IPS DF 6.9 (cell line): ENCODE measurements at regions not wholly inside any gene's neighbourhood (a gene's known extent, or its start where the extent isn't known, plus 50 kb on each side); places are given as distances from the start of the nearest gene placed in this dataset.
"Not testable (repeated sequence)": the region's sequence is repeated elsewhere in the genome, so short reads cannot be mapped to it uniquely, and the experiment has no call there.

Source experiments
- DNase-seq: peaks from one replicate; pipeline ENCODE4 v3.0.0-alpha.2; 2013; ENCODE audit warnings: low read depth, low spot score
- H3K27ac ChIP-seq: one replicate; pipeline ENCODE4 v1.5.1; 2013; ENCODE audit warnings: low read length, control low read depth
- H3K27me3 ChIP-seq: 2 replicates; pipeline ENCODE4 v1.6.1; 2013; ENCODE audit warnings: mild to moderate bottlenecking, low read length; ENCODE audit not compliant: control insufficient read depth, insufficient read depth
- H3K36me3 ChIP-seq: 2 replicates; pipeline ENCODE4 v1.6.1; 2013; ENCODE audit warnings: low read length; ENCODE audit not compliant: control insufficient read depth, insufficient read depth
- H3K4me1 ChIP-seq: 2 replicates; pipeline ENCODE4 v1.6.1; 2013; ENCODE audit warnings: low read length; ENCODE audit not compliant: control insufficient read depth, insufficient read depth
- H3K4me3 ChIP-seq: 2 replicates; pipeline ENCODE4 v1.5.1; 2013; ENCODE audit warnings: mild to moderate bottlenecking, low read length
- H3K9me3 ChIP-seq: 2 replicates; pipeline ENCODE4 v1.6.1; 2013; ENCODE audit warnings: low read length, inconsistent platforms; ENCODE audit not compliant: control insufficient read depth, insufficient read depth
- WGBS: extraction: QIAGEN DNeasy Blood & Tissue Kit; methylation state at CpG from one replicate; pipeline ENCODE4 v1.1.7; 2013; ENCODE audit warnings: mixed read lengths, missing lambda C conversion rate; ENCODE audit not compliant: insufficient read length, insufficient coverage; 5-methylcytosine and 5-hydroxymethylcytosine counted together

GRCh38 chr15:38829086-38829485 is 264.5 kb upstream of the RASGRP1 start:
- no peak overlapping the region for H3K27ac ChIP-seq
- H3K36me3 ChIP-seq = no peaks in the 10 kb centered on the region
- no CpG with 5 or more reads among the region's 1 CpG for WGBS
- no peaks in the 10 kb centered on the region for H3K9me3 ChIP-seq
- DNase-seq = no peak
- no peaks in the 10 kb centered on the region for H3K27me3 ChIP-seq
- no peak overlapping the region for H3K4me3 ChIP-seq
- 0 out of 2 replicates have a peak, but pooled peaks cover 1% of the 10 kb centered on the region for H3K4me1 ChIP-seq

GRCh38 chr15:38842226-38842625 is 277.6 kb upstream of the RASGRP1 start:
- no CpG with 5 or more reads among the region's 1 CpG for WGBS
- no peak overlapping the region for H3K27ac ChIP-seq
- H3K9me3 ChIP-seq = no peaks in the 10 kb centered on the region

GRCh38 chr15:38843051-38843501 is 278.5 kb upstream of the RASGRP1 start:
- Histone ChIP-seq H3K27ac (no peak overlapping the region), H3K4me3 (no peak overlapping the region), H3K4me1 (no peaks in the 10 kb centered on the region), H3K36me3 (no peaks in the 10 kb centered on the region), H3K27me3 (no peaks in the 10 kb centered on the region), H3K9me3 (no peaks in the 10 kb centered on the region)
- no CpG with 5 or more reads among the region's 3 CpGs for WGBS
- no peak for DNase-seq

More at GRCh38 chr15:38842226-38842625, 277.6 kb upstream of the RASGRP1 start:
- no peak for DNase-seq
- Histone ChIP-seq H3K4me3 (no peak overlapping the region), H3K36me3 (no peaks in the 10 kb centered on the region), H3K4me1 (no peaks in the 10 kb centered on the region), H3K27me3 (no peaks in the 10 kb centered on the region)

GRCh38 chr15:38843736-38844590 is 279.3 kb upstream of the RASGRP1 start:
- no peak overlapping the region for H3K4me3 ChIP-seq
- H3K9me3 ChIP-seq = no peaks in the 10 kb centered on the region
- H3K4me1 ChIP-seq = no peaks in the 10 kb centered on the region
- no peaks in the 10 kb centered on the region for H3K36me3 ChIP-seq
- no CpG with 5 or more reads among the region's 10 CpGs for WGBS
- DNase-seq = no peak
- no peaks in the 10 kb centered on the region for H3K27me3 ChIP-seq
- H3K27ac ChIP-seq = no peak overlapping the region

- Histone ChIP-seq H3K4me1 (no peaks in the 10 kb centered on the region), H3K27ac (no peak overlapping the region), H3K9me3 (no peaks in the 10 kb centered on the region), H3K4me3 (no peak overlapping the region), H3K36me3 (no peaks in the 10 kb centered on the region), H3K27me3 (no peaks in the 10 kb centered on the region)
- no peak for DNase-seq
- WGBS = no CpG with 5 or more reads among the region's 1 CpG
Observed at GRCh38 chr15:38844736-38845135, 280.1 kb upstream of the RASGRP1 start.

GRCh38 chr15:38846346-38846745 is 281.7 kb upstream of the RASGRP1 start:
- no peak for DNase-seq
- H3K4me1 ChIP-seq = no peaks in the 10 kb centered on the region
- H3K4me3 ChIP-seq = no peak overlapping the region
- WGBS = no CpG with 5 or more reads among the region's 2 CpGs
- H3K36me3 ChIP-seq = no peaks in the 10 kb centered on the region
- H3K27ac ChIP-seq = no peak overlapping the region
- H3K27me3 ChIP-seq = no peaks in the 10 kb centered on the region
- H3K9me3 ChIP-seq = no peaks in the 10 kb centered on the region

GRCh38 chr15:38847666-38848065 is 283.1 kb upstream of the RASGRP1 start:
- no peaks in the 10 kb centered on the region for H3K27me3 ChIP-seq
- H3K4me3 ChIP-seq = no peak overlapping the region
- no peaks in the 10 kb centered on the region for H3K4me1 ChIP-seq
- no peaks in the 10 kb centered on the region for H3K9me3 ChIP-seq
- H3K36me3 ChIP-seq = no peaks in the 10 kb centered on the region
- no peak overlapping the region for H3K27ac ChIP-seq
- no CpG with 5 or more reads among the region's 5 CpGs for WGBS
- no peak for DNase-seq

GRCh38 chr15:38849046-38849445 is 284.4 kb upstream of the RASGRP1 start:
- H3K27ac ChIP-seq = no peak overlapping the region
- DNase-seq = no peak
- H3K36me3 ChIP-seq = no peaks in the 10 kb centered on the region
- H3K9me3 ChIP-seq = no peaks in the 10 kb centered on the region
- no peaks in the 10 kb centered on the region for H3K4me1 ChIP-seq
- no peaks in the 10 kb centered on the region for H3K27me3 ChIP-seq
- H3K4me3 ChIP-seq = no peak overlapping the region
- no CpG with 5 or more reads among the region's 1 CpG for WGBS

GRCh38 chr15:38852188-38852587 is 287.6 kb upstream of the RASGRP1 start:
- not testable (repeated sequence) for DNase-seq, H3K9me3 ChIP-seq, H3K4me1 ChIP-seq, H3K4me3 ChIP-seq, H3K36me3 ChIP-seq, H3K27me3 ChIP-seq, H3K27ac ChIP-seq
- WGBS = no CpG with 5 or more reads among the region's 1 CpG

- no peaks in the 10 kb centered on the region for H3K36me3 ChIP-seq
- WGBS = no CpG with 5 or more reads among the region's 1 CpG
- no peaks in the 10 kb centered on the region for H3K27me3 ChIP-seq
- H3K4me3 ChIP-seq = no peak overlapping the region
- H3K27ac ChIP-seq = no peak overlapping the region
- DNase-seq = peak; percentile 41
- no peaks in the 10 kb centered on the region for H3K4me1 ChIP-seq
- no peaks in the 10 kb centered on the region for H3K9me3 ChIP-seq
Observed at GRCh38 chr15:38853608-38854007, 289.0 kb upstream of the RASGRP1 start.

- no peaks in the 10 kb centered on the region for H3K36me3 ChIP-seq
- no peaks in the 10 kb centered on the region for H3K27me3 ChIP-seq
- WGBS = no CpG with 5 or more reads among the region's 4 CpGs
- H3K4me3 ChIP-seq = no peak overlapping the region
- DNase-seq = no peak
- no peaks in the 10 kb centered on the region for H3K9me3 ChIP-seq
- no peak overlapping the region for H3K27ac ChIP-seq
- no peaks in the 10 kb centered on the region for H3K4me1 ChIP-seq
Observed at GRCh38 chr15:38854506-38854905, 289.9 kb upstream of the RASGRP1 start.
